ENCODE measurements at regions not wholly inside any gene's neighbourhood (a gene's known extent, or its start where the extent isn't known, plus 50 kb on each side); places are given as distances from the start of the nearest gene placed in this dataset.

GRCh38 chr3:72343078-72343477, 505.2 kb downstream of the SHQ1 start:
- Histone ChIP-seq H3K9me3 (no peaks in the 10 kb centered on the region), H3K36me3 (no peaks in the 10 kb centered on the region), H3K27me3 (no peaks in the 10 kb centered on the region), H3K27ac (no peak overlapping the region), H3K4me1 (peaks cover 0 to 43% (median 8%) of the 10 kb centered on the region in 4 donors), H3K4me3 (no peak overlapping the region)
- WGBS, 2 donors, result 45 to 69% methylated on average over 3 of the region's 3 CpGs
- no peak for TF ChIP-seq EP300 (IDR thresholded peaks at IDR 0.05)
- no peak for TF ChIP-seq POLR2A (IDR thresholded peaks at IDR 0.05)
- no peak for DNase-seq (ENCODE audit: low spot score in 2 of 2)

- WGBS, 2 donors, result 96 to 98% methylated on average over 9 to 10 of the region's 10 CpGs
- H3K27ac ChIP-seq, result no peak overlapping the region
- TF ChIP-seq POLR2A (IDR thresholded peaks at IDR 0.05) (no peak), EP300 (IDR thresholded peaks at IDR 0.05) (no peak), CTCF (IDR thresholded peaks at IDR 0.05) (no peak)
- H3K4me1 ChIP-seq, result peaks cover 0 to 38% (median 6%) of the 10 kb centered on the region in 4 donors
- H3K9me3 ChIP-seq, result no peaks in the 10 kb centered on the region
- no peak for DNase-seq (ENCODE audit: low spot score in 2 of 2)
- no peak overlapping the region for H3K4me3 ChIP-seq
- H3K36me3 ChIP-seq, result no peaks in the 10 kb centered on the region
- H3K27me3 ChIP-seq, result no peaks in the 10 kb centered on the region
Measured at GRCh38 chr3:72342450-72342849, 505.8 kb downstream of the SHQ1 start.

GRCh38 chr3:72341920-72342319, 506.3 kb downstream of the SHQ1 start:
- TF ChIP-seq EP300 (IDR thresholded peaks at IDR 0.05), result no peak
- Histone ChIP-seq H3K36me3 (no peaks in the 10 kb centered on the region), H3K27me3 (no peaks in the 10 kb centered on the region), H3K9me3 (no peaks in the 10 kb centered on the region), H3K27ac (peak overlapping the region in 1 of 4 donors; percentile 14), H3K4me3 (no peak overlapping the region), H3K4me1 (peaks cover 0 to 36% (median 5%) of the 10 kb centered on the region in 4 donors)
- WGBS, 2 donors, result 54 to 62% methylated on average over 2 of the region's 2 CpGs
- DNase-seq (ENCODE audit: low spot score in 2 of 2), result no peak

- H3K27me3 ChIP-seq, result no peaks in the 10 kb centered on the region
- H3K27ac ChIP-seq, result no peak overlapping the region
- no peak for DNase-seq (ENCODE audit: low spot score in 2 of 2)
- no peaks in the 10 kb centered on the region for H3K36me3 ChIP-seq
- 95 to 98% methylated on average over 5 of the region's 5 CpGs for WGBS, 2 donors
- H3K4me3 ChIP-seq, result no peak overlapping the region
- no peaks in the 10 kb centered on the region for H3K9me3 ChIP-seq
- peaks cover 0 to 39% (median 7%) of the 10 kb centered on the region in 4 donors for H3K4me1 ChIP-seq
- TF ChIP-seq EP300 (IDR thresholded peaks at IDR 0.05), result no peak
- TF ChIP-seq POLR2A (IDR thresholded peaks at IDR 0.05), result no peak
- TF ChIP-seq CTCF (IDR thresholded peaks at IDR 0.05), result no peak
Measured at GRCh38 chr3:72341380-72341770, 506.9 kb downstream of the SHQ1 start.

GRCh38 chr3:72340476-72341379, 507.5 kb downstream of the SHQ1 start:
- 83 to 88% methylated on average over 7 to 12 of the region's 12 CpGs for WGBS, 2 donors
- no peak overlapping the region for H3K4me3 ChIP-seq
- peak overlapping the region in 2 of 4 donors; percentile 51 to 60 for H3K27ac ChIP-seq
- no peaks in the 10 kb centered on the region for H3K9me3 ChIP-seq
- H3K27me3 ChIP-seq, result no peaks in the 10 kb centered on the region
- peaks cover 0 to 41% (median 9%) of the 10 kb centered on the region in 4 donors for H3K4me1 ChIP-seq
- DNase-seq (ENCODE audit: low spot score in 2 of 2), result no peak
- H3K36me3 ChIP-seq, result no peaks in the 10 kb centered on the region
- TF ChIP-seq EP300 (IDR thresholded peaks at IDR 0.05), result no peak
- TF ChIP-seq CTCF (IDR thresholded peaks at IDR 0.05), result no peak
- no peak for TF ChIP-seq POLR2A (IDR thresholded peaks at IDR 0.05)

- H3K27ac ChIP-seq, result peak overlapping the region in 2 of 4 donors; percentile 42 to 60
- no peak overlapping the region for H3K4me3 ChIP-seq
- peaks cover 0 to 44% (median 9%) of the 10 kb centered on the region in 4 donors for H3K4me1 ChIP-seq
- WGBS, 2 donors, result 65 to 79% methylated on average over 7 to 9 of the region's 9 CpGs
- H3K36me3 ChIP-seq, result no peaks in the 10 kb centered on the region
- DNase-seq (ENCODE audit: low spot score in 2 of 2), result no peak
- no peaks in the 10 kb centered on the region for H3K9me3 ChIP-seq
- no peaks in the 10 kb centered on the region for H3K27me3 ChIP-seq
- TF ChIP-seq CTCF (IDR thresholded peaks at IDR 0.05) (no peak), POLR2A (IDR thresholded peaks at IDR 0.05) (no peak), EP300 (IDR thresholded peaks at IDR 0.05) (no peak)
Measured at GRCh38 chr3:72340056-72340455, 508.2 kb downstream of the SHQ1 start.
